Mammary epithelial cell (primary cell): ENCODE measurements at regions not wholly inside any gene's neighbourhood (a gene's known extent, or its start where the extent isn't known, plus 50 kb on each side); places are given as distances from the start of the nearest gene placed in this dataset.

Experiments used
- CTCF ChIP-seq, 2 donors: IDR thresholded peaks in 1 of 2; conservative IDR thresholded peaks in 1 of 2; 2 replicates each; pipeline ENCODE4 v1.5.1; 2011 to 2012; ENCODE audit warnings: inconsistent platforms in 2 of 2, low read length in 2 of 2, mild to moderate bottlenecking in 2 of 2, control low read depth in 1 of 2, low read depth in 1 of 2; ENCODE audit not compliant: insufficient read depth in 1 of 2; ENCODE audit errors: extremely low read depth in 1 of 2
- EZH2 ChIP-seq: IDR thresholded peaks from 2 replicates; pipeline ENCODE4 v1.6.1; 2012; ENCODE audit warnings: low read length, inconsistent platforms, borderline replicate concordance

GRCh38 chr12:74770552-74770951 lies 232.9 kb downstream of the ATXN7L3B start:
- TF ChIP-seq CTCF (conservative IDR thresholded peaks at IDR 0.05 in 1 of 2, IDR thresholded peaks at IDR 0.05 in 1 of 2; ENCODE audit: extremely low read depth in 1 of 2, insufficient read depth in 1 of 2, low read depth in 1 of 2, low read length in 2 of 2) (no peak), EZH2 (no peak)
